ENCODE measurements at regions not wholly inside any gene's neighbourhood (a gene's known extent, or its start where the extent isn't known, plus 50 kb on each side); places are given as distances from the start of the nearest gene placed in this dataset.

DNA sequence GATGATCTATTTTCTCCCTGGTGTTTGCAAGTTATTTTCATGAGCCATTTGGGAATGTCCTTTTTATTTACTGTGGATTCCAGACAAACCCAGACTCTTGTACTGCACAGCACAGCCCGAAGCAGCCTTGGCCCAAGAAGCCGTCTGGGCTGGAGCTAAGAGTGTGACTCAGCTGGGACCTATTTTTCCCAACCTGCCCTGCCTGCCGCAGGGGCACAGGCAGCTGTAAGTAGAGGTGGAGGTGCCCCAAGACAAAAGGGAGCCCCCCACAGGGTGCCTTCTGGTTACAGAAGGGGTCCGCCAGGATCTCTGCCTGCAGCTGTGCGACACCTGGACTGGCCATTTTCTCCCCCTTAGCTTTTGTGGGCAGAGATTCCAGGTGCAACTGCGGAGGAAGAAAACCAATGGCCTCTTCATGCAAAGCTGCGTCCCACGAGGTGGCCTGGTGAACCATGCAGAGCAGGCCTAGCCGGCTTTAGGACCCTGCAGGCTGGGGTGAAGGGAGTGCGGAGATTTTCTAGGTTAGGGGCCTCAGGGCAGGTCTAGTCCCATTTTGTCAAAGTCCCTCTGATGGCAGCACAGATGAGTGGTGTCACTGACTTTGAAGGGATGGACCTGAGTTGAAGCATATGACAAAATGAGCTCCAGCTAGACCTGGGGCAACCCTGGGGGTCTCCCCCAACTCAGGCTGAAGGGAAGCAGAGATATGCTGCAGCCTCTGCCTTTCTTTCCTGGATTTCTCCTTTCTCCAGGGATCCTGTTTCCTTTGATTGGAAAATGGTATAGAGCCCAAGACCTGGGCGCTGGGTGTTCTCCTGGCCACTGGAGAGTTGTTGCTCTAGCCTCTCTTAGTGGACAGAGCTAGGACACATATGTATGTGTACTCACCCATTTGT lies 131.2 kb downstream of the KLF13 start:
- TF ChIP-seq EZH2 (IDR thresholded peaks at IDR 0.05; ENCODE audit: insufficient read depth, poor library complexity, severe bottlenecking) (no peak), EZH2phosphoT487 (IDR thresholded peaks at IDR 0.05; ENCODE audit: insufficient read depth, low read depth) (no peak)

Measured in GM23248 (cell line).